ENCODE measurements at regions not wholly inside any gene's neighbourhood (a gene's known extent, or its start where the extent isn't known, plus 50 kb on each side); places are given as distances from the start of the nearest gene placed in this dataset.

GRCh38 chr2:64795024-64795592, 141.4 kb upstream of the SERTAD2 start:
- Histone ChIP-seq H2AFZ (ENCODE audit: low read length, unreplicated experiment) (no peak overlapping the region), H3K4me1 (ENCODE audit: control insufficient read depth, insufficient read depth, low read length, unreplicated experiment) (peaks cover 60% of the 10 kb centered on the region), H3K36me3 (ENCODE audit: insufficient read depth, low read length) (no peaks in the 10 kb centered on the region), H3K79me2 (ENCODE audit: control insufficient read depth, insufficient read depth, low read length, unreplicated experiment) (no peaks in the 10 kb centered on the region), H3K27me3 (ENCODE audit: insufficient read depth, low read length) (no peaks in the 10 kb centered on the region), H3K27ac (ENCODE audit: low read depth, low read length) (0 out of 2 replicates have a peak overlapping the region, but pooled peaks have one; percentile 97), H3K4me3 (ENCODE audit: low read depth, low read length) (no peak overlapping the region)

GRCh38 chr2:64796926-64797325, 143.2 kb upstream of the SERTAD2 start:
- Histone ChIP-seq H2AFZ (ENCODE audit: low read length, unreplicated experiment) (no peak overlapping the region), H3K27me3 (ENCODE audit: insufficient read depth, low read length) (no peaks in the 10 kb centered on the region), H3K79me2 (ENCODE audit: control insufficient read depth, insufficient read depth, low read length, unreplicated experiment) (no peaks in the 10 kb centered on the region), H3K4me1 (ENCODE audit: control insufficient read depth, insufficient read depth, low read length, unreplicated experiment) (peaks cover 54% of the 10 kb centered on the region), H3K4me3 (ENCODE audit: low read depth, low read length) (no peak overlapping the region), H3K36me3 (ENCODE audit: insufficient read depth, low read length) (no peaks in the 10 kb centered on the region), H3K27ac (ENCODE audit: low read depth, low read length) (no peak overlapping the region)

DNA sequence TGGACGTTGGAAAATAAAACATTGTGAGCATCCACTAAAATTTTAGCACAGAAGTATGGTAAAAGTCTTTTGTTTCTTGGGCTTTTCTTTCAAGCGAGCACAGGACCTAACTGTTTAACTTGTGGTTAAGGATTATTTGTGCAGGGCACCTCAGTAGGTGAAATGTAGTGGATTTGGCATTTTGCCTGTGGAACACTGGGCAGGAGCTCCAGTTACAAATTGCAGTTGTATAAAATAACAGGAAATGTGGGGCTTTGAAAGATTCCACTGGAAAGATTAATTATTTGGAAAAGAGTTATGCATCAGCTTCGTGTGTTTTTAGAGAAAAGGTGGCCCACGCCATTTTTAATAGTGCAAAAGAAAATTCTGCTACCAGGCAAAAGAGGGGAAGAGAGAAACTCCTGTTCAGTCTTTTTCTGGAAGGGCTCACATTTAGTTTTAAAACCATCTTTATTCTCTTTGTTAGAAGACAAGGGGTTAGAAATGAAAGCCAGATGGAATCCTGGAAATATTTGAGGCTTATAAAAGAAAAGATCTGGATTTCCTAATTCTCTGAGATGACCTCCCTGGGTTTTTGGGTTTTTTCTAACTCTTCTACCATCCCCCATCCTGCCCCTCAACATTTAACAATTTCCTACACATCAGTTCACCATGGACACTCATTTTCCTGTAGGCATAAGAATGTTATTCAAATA, 144.3 kb upstream of the SERTAD2 start:
- H3K4me1 ChIP-seq (ENCODE audit: control insufficient read depth, insufficient read depth, low read length, unreplicated experiment) = peaks cover 43% of the 10 kb centered on the region
- H3K36me3 ChIP-seq (ENCODE audit: insufficient read depth, low read length) = no peaks in the 10 kb centered on the region
- no peaks in the 10 kb centered on the region for H3K27me3 ChIP-seq (ENCODE audit: insufficient read depth, low read length)
- H3K27ac ChIP-seq (ENCODE audit: low read depth, low read length) = peak overlapping the region; percentile 45
- H3K4me3 ChIP-seq (ENCODE audit: low read depth, low read length) = peak overlapping the region; percentile 12; the same call in 1 of the 2 replicates
- H3K79me2 ChIP-seq (ENCODE audit: control insufficient read depth, insufficient read depth, low read length, unreplicated experiment) = no peaks in the 10 kb centered on the region
- H2AFZ ChIP-seq (ENCODE audit: low read length, unreplicated experiment) = peak overlapping the region; percentile 16

GRCh38 chr2:64799592-64800252, 146.0 kb upstream of the SERTAD2 start:
- H2AFZ ChIP-seq (ENCODE audit: low read length, unreplicated experiment) = no peak overlapping the region
- H3K27ac ChIP-seq (ENCODE audit: low read depth, low read length) = no peak overlapping the region
- H3K36me3 ChIP-seq (ENCODE audit: insufficient read depth, low read length) = no peaks in the 10 kb centered on the region
- no peaks in the 10 kb centered on the region for H3K79me2 ChIP-seq (ENCODE audit: control insufficient read depth, insufficient read depth, low read length, unreplicated experiment)
- peaks cover 28% of the 10 kb centered on the region for H3K4me1 ChIP-seq (ENCODE audit: control insufficient read depth, insufficient read depth, low read length, unreplicated experiment)
- no peaks in the 10 kb centered on the region for H3K27me3 ChIP-seq (ENCODE audit: insufficient read depth, low read length)
- H3K4me3 ChIP-seq (ENCODE audit: low read depth, low read length) = no peak overlapping the region

DNA sequence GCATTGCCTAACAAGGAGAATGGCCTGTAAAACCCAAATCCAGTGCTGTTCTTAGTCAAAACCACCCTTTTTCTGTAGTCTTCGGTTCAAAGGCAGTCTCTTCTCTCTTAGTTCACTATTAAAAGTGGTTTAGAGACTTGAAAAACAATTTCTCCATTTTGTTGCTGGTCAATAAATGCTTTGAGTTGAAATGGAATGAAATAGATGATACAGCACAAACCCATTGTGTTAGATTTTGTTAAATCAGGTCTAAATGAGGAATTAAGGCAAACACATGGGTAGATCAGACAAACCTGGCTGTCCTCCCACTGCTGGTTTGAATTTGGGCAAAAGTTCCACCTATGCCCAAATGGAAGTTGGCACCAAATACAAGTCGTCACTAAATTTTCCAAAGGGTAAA, 150.1 kb upstream of the SERTAD2 start:
- peaks cover 21% of the 10 kb centered on the region for H3K4me1 ChIP-seq (ENCODE audit: control insufficient read depth, insufficient read depth, low read length, unreplicated experiment)

GRCh38 chr2:64804651-64805050, 150.9 kb upstream of the SERTAD2 start:
- no peaks in the 10 kb centered on the region for H3K36me3 ChIP-seq (ENCODE audit: insufficient read depth, low read length)
- H3K4me1 ChIP-seq (ENCODE audit: control insufficient read depth, insufficient read depth, low read length, unreplicated experiment) = peaks cover 13% of the 10 kb centered on the region
- no peaks in the 10 kb centered on the region for H3K27me3 ChIP-seq (ENCODE audit: insufficient read depth, low read length)
- H3K4me3 ChIP-seq (ENCODE audit: low read depth, low read length) = no peak overlapping the region
- H3K79me2 ChIP-seq (ENCODE audit: control insufficient read depth, insufficient read depth, low read length, unreplicated experiment) = no peaks in the 10 kb centered on the region
- H3K27ac ChIP-seq (ENCODE audit: low read depth, low read length) = no peak overlapping the region
- H2AFZ ChIP-seq (ENCODE audit: low read length, unreplicated experiment) = peak overlapping the region; percentile 31

More for the DNA sequence above, 150.1 kb upstream of the SERTAD2 start:
- H3K27me3 ChIP-seq (ENCODE audit: insufficient read depth, low read length) = no peaks in the 10 kb centered on the region
- no peak overlapping the region for H3K27ac ChIP-seq (ENCODE audit: low read depth, low read length)
- H2AFZ ChIP-seq (ENCODE audit: low read length, unreplicated experiment) = no peak overlapping the region
- no peaks in the 10 kb centered on the region for H3K79me2 ChIP-seq (ENCODE audit: control insufficient read depth, insufficient read depth, low read length, unreplicated experiment)
- no peaks in the 10 kb centered on the region for H3K36me3 ChIP-seq (ENCODE audit: insufficient read depth, low read length)
- no peak overlapping the region for H3K4me3 ChIP-seq (ENCODE audit: low read depth, low read length)

- H2AFZ ChIP-seq (ENCODE audit: low read length, unreplicated experiment) = no peak overlapping the region
These were observed 153.7 kb upstream of the SERTAD2 start for GRCh38 chr2:64807417-64807816.

DNA sequence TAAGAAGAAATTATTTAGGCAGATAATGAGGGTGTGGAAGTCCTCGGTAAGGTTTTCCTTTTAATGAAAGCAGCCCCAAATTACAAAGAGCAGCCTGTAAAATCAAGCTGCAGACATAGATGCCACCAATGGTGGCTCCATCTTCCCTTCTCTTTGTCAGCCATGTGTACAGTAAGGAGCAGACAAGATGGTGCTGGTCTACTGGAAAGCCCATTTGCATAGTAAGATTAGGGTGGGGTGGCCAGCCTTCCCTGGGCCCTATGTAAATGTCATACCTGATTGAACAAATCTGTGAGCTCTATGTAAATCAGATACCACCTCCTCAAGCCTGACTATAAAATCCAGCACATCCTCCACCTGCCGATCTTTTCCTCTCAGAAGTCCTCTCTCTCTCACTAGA, 154.4 kb upstream of the SERTAD2 start:
- no peaks in the 10 kb centered on the region for H3K27me3 ChIP-seq (ENCODE audit: insufficient read depth, low read length)
- H3K36me3 ChIP-seq (ENCODE audit: insufficient read depth, low read length) = no peaks in the 10 kb centered on the region
- no peak overlapping the region for H3K4me3 ChIP-seq (ENCODE audit: low read depth, low read length)
- H3K79me2 ChIP-seq (ENCODE audit: control insufficient read depth, insufficient read depth, low read length, unreplicated experiment) = no peaks in the 10 kb centered on the region
- H3K4me1 ChIP-seq (ENCODE audit: control insufficient read depth, insufficient read depth, low read length, unreplicated experiment) = peaks cover 9% of the 10 kb centered on the region
- peak overlapping the region; percentile 60 for H3K27ac ChIP-seq (ENCODE audit: low read depth, low read length)
- no peak overlapping the region for H2AFZ ChIP-seq (ENCODE audit: low read length, unreplicated experiment)

More at GRCh38 chr2:64807417-64807816, 153.7 kb upstream of the SERTAD2 start:
- no peaks in the 10 kb centered on the region for H3K36me3 ChIP-seq (ENCODE audit: insufficient read depth, low read length)
- peaks cover 9% of the 10 kb centered on the region for H3K4me1 ChIP-seq (ENCODE audit: control insufficient read depth, insufficient read depth, low read length, unreplicated experiment)
- H3K27me3 ChIP-seq (ENCODE audit: insufficient read depth, low read length) = no peaks in the 10 kb centered on the region
- H3K27ac ChIP-seq (ENCODE audit: low read depth, low read length) = peak overlapping the region; percentile 60
- no peak overlapping the region for H3K4me3 ChIP-seq (ENCODE audit: low read depth, low read length)
- H3K79me2 ChIP-seq (ENCODE audit: control insufficient read depth, insufficient read depth, low read length, unreplicated experiment) = no peaks in the 10 kb centered on the region

GRCh38 chr2:64808754-64809153, 155.0 kb upstream of the SERTAD2 start:
- H3K27ac ChIP-seq (ENCODE audit: low read depth, low read length) = no peak overlapping the region
- no peak overlapping the region for H3K4me3 ChIP-seq (ENCODE audit: low read depth, low read length)

DNA sequence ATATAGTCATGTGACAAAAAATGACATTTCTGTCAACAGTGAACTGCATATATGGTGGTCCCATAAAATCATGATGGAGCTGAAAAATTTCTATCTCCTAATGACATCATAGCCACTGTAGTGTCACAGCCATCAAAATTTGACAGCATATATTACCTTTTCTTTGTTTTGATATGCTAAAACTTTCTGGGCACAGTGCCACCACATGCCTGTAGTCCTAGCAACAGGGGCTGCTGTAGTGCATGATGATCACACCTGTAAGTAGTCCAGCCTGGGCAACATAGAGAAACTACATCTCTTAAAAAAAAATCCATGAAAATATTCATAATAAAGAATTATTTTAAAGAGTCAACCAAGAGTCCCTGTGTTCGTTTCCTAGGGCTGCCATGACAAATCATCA, 155.5 kb upstream of the SERTAD2 start:
- Histone ChIP-seq H3K36me3 (ENCODE audit: insufficient read depth, low read length) (no peaks in the 10 kb centered on the region), H3K27ac (ENCODE audit: low read depth, low read length) (no peak overlapping the region), H3K4me1 (ENCODE audit: control insufficient read depth, insufficient read depth, low read length, unreplicated experiment) (peaks cover 9% of the 10 kb centered on the region), H3K4me3 (ENCODE audit: low read depth, low read length) (no peak overlapping the region), H2AFZ (ENCODE audit: low read length, unreplicated experiment) (no peak overlapping the region), H3K79me2 (ENCODE audit: control insufficient read depth, insufficient read depth, low read length, unreplicated experiment) (no peaks in the 10 kb centered on the region), H3K27me3 (ENCODE audit: insufficient read depth, low read length) (no peaks in the 10 kb centered on the region)

More at GRCh38 chr2:64808754-64809153, 155.0 kb upstream of the SERTAD2 start:
- no peak overlapping the region for H2AFZ ChIP-seq (ENCODE audit: low read length, unreplicated experiment)
- H3K79me2 ChIP-seq (ENCODE audit: control insufficient read depth, insufficient read depth, low read length, unreplicated experiment) = no peaks in the 10 kb centered on the region
- H3K4me1 ChIP-seq (ENCODE audit: control insufficient read depth, insufficient read depth, low read length, unreplicated experiment) = peaks cover 9% of the 10 kb centered on the region
- no peaks in the 10 kb centered on the region for H3K36me3 ChIP-seq (ENCODE audit: insufficient read depth, low read length)
- no peaks in the 10 kb centered on the region for H3K27me3 ChIP-seq (ENCODE audit: insufficient read depth, low read length)

Measured in ACC112 (cell line).